DND-41 (cell line): ENCODE measurements at regions not wholly inside any gene's neighbourhood (a gene's known extent, or its start where the extent isn't known, plus 50 kb on each side); places are given as distances from the start of the nearest gene placed in this dataset.

Source experiments
- EZH2 ChIP-seq: IDR thresholded peaks from 3 replicates; pipeline ENCODE4 v1.6.1; 2012; ENCODE audit warnings: borderline replicate concordance, low read depth, mild to moderate bottlenecking, moderate library complexity, low read length, inconsistent platforms; ENCODE audit not compliant: severe bottlenecking
- TF ChIP-seq, protein P1 (sequence below): IDR thresholded peaks from 2 replicates; pipeline ENCODE4 v1.5.1; 2012; ENCODE audit warnings: borderline replicate concordance, low read length, moderate library complexity, mild to moderate bottlenecking; ENCODE audit not compliant: poor library complexity, severe bottlenecking; ENCODE audit errors: extremely low read depth

DNA sequence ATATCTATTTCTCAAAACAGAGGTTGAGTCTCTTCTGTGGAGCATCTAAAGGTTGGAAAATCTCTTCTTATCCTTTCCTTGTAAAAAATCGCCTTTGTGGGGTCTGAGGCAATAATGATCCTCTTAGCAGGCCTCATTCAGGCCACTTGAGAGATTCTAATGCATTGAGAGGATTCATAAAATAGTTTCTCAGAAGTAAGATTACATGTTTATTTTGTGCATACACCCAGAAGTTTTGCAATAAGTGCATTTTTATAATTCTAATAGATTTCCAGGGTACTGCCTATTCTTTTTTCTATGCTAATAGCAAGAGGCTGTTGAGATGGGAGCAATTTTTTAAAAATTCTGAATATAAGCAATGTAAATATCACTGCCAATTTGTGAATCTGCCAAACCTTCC is 342.2 kb upstream of the KLF12 start:
- TF ChIP-seq, protein P1, sequence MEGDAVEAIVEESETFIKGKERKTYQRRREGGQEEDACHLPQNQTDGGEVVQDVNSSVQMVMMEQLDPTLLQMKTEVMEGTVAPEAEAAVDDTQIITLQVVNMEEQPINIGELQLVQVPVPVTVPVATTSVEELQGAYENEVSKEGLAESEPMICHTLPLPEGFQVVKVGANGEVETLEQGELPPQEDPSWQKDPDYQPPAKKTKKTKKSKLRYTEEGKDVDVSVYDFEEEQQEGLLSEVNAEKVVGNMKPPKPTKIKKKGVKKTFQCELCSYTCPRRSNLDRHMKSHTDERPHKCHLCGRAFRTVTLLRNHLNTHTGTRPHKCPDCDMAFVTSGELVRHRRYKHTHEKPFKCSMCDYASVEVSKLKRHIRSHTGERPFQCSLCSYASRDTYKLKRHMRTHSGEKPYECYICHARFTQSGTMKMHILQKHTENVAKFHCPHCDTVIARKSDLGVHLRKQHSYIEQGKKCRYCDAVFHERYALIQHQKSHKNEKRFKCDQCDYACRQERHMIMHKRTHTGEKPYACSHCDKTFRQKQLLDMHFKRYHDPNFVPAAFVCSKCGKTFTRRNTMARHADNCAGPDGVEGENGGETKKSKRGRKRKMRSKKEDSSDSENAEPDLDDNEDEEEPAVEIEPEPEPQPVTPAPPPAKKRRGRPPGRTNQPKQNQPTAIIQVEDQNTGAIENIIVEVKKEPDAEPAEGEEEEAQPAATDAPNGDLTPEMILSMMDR, result no peak
- TF ChIP-seq EZH2, result no peak
